ENCODE measurements at regions not wholly inside any gene's neighbourhood (a gene's known extent, or its start where the extent isn't known, plus 50 kb on each side); places are given as distances from the start of the nearest gene placed in this dataset.
"Not testable (repeated sequence)": the region's sequence is repeated elsewhere in the genome, so short reads cannot be mapped to it uniquely, and the experiment has no call there.

GRCh38 chr10:10032991-10033390 lies 984.7 kb upstream of the CELF2 start:
- DNase-seq: no peak

DNA sequence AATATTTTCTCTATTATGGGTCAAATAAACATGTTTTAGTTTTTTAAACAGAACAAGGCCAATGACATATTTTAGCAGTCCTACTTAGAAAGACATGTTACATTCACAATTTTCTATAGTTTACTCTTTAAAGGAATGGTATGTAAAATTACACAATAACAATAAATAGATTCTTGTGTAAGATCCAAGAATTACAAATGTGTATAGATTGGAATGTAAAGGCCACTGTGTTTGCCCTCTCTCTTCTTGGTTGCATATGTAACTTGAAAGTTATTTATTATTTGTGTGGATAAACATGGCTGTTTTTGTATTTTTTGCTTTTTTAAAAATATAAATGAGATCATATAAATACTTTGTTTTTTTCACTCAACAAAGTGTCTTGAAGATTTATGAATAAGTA lies 979.3 kb upstream of the CELF2 start:
- no peak for DNase-seq

DNA sequence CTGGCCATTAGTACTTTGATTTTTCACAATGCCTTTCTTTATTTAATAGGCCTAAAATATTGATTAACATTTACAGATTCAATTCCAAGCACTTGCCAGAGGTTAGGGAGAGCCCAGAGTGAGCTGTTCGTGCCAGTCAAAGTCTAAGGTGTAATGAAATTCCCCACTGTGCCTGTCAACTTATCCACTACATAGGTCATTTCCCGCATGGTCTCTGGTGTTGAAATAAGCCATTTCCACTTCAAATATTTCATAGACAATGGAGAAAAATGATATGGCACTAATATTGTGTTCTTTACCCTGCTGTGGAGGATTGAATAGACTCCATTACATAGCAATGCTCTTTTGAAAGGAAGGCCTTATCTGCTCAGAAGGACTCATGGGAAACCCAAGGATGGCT lies 978.1 kb upstream of the CELF2 start:
- DNase-seq: no peak

GRCh38 chr10:10043083-10043482 lies 974.6 kb upstream of the CELF2 start:
- DNase-seq: no peak

DNA sequence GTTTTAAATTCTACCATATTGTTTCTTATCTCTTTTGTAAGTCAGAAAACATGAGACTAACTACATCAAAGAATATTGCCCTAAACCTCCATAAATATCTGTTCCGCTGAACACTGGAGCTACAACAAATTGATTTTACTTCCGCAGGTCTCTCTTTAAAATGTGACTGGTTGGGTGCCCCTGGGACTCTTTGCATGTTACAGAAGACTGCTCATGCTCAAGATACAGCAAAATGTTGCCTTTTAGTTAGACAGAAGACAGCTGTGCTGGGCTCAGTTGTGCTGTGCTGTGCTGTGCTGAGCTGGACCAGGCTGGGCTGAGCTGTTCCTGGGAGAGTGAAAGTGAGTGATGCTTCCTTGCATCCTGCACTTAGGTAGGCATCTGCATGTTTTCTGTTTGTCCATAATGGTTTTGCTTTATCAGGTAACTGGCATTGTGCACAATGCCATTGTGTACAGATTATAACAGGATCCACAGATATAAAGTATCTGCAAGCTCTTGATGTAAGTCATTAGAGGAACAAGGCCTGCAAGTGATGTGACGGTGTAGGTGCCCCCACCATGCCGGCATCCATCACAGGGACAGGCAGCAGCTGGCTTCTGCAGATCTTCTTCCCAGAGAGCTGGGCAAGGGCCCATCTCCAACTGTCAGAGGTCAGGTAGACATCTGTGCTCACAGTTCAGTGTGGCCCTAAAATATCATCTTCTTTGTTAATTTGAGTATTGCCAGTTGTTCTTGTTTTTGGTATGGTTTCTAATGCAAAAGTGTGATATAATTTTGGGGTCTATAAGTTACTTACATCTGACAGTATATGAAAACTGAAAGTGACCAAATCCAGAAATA lies 972.5 kb upstream of the CELF2 start:
- no peak for DNase-seq

- DNase-seq: no peak
These were observed 972.0 kb upstream of the CELF2 start for GRCh38 chr10:10045765-10046028.

- no peak for DNase-seq
These were observed 970.2 kb upstream of the CELF2 start for GRCh38 chr10:10047426-10047825.

DNA sequence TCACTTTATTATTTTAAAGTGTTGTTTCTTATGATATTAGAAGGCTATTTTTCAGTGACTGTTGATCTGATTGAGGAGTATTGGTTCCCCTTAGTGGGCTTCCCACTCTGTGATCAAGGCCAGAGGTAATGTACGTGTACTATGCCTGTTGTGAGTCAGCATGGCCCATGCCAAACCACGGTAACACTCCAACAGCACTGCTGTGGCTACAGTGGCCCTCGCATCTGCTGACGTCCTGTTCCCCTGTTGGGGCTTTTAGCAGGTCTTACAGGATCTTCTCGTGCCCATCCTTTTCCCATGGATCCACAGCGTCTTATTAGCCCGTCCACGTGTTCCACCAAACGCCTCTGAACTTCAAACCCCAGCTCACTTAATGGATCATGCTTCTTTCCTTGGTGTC lies 964.6 kb upstream of the CELF2 start:
- DNase-seq: no peak

DNA sequence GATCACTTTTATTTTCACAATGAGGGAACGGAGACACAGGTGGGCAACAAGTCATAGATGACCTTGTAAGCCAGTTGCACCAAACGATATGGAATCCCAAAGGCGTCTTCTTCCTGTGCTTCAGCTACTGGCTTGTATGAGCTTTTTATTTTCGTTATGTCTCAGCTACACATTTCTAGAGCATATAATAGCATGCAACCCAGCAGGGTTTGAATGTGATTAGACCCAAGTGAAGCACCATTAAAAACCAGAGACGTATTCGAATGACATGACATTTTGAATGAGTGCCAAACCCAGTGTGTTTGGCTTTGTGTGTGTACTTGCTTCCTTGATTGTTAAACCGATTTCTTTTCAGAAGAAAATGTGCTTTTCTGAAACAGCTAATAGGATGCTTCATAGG lies 963.2 kb upstream of the CELF2 start:
- no peak for DNase-seq

DNA sequence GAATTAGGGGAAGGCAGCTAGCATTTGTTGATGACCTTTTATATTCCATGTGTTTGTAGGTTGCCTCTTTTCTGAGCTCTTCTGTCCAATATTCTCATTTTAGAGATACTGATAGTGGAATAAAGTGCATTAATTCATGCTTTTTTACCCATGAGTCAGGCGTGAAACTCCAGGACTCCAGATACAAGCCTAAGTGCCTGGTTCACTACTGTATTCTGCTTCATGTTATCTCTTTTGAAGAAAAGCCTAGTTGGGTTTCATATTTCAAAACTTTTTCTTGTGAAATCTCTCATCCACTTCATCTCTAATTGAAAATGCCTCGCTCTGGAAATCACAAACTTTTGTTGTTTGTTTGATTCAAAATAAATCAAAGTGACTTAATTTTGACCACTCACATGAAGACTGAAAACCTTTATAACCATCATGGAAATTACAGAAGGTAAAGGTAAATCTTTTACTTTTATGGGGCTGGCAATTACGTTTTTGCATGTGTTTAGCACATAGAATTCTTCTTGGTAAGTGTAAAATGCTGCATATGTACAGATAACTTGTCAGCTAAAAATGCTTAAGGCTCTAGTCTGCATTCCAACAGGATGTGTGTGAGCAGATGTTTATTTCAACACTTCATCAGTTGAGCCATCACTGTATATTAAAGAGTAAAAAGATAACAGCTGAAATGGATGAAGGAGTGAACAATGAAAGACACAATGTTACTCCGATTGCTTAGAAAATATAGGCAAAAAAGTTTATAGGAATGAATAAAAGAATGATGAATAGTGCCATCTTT lies 961.8 kb upstream of the CELF2 start:
- DNase-seq: no peak

DNA sequence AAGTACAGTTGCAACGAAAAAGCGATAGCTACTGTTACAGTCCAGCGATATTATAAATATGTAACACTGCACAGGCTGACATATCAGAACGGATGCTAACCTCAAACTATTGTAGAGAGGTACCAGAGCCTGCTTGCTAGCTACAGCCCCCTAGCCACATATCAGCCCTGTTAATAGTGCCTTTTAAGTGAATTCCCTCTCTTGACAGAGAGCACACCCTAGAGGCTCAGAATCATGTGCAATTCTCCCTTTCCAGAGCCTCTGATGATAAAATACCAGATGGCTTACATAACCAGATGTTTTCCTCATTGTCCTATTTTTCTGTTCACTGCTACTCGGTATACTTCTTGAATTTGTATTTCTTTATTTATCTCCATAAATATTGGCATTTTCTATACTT lies 960.7 kb upstream of the CELF2 start:
- peak; percentile 25 for DNase-seq

DNA sequence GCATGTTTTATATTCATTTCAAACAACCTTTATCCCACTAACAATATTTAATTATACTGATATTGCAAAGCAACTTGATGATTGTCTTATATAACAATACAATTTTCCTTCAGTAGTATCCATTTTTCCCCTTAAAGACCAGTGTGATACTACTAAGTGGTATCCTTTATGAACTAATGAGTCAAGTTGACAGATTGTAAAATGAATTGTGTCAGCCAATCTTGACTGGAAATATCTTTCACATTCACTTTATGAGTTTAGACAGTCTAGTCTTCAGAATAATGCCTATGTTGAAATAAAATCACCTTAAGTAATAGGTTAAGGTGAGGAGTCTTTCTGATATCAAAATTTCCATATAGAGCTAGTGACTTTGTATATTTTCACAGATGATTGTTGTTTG lies 950.0 kb upstream of the CELF2 start:
- DNase-seq: no peak

DNA sequence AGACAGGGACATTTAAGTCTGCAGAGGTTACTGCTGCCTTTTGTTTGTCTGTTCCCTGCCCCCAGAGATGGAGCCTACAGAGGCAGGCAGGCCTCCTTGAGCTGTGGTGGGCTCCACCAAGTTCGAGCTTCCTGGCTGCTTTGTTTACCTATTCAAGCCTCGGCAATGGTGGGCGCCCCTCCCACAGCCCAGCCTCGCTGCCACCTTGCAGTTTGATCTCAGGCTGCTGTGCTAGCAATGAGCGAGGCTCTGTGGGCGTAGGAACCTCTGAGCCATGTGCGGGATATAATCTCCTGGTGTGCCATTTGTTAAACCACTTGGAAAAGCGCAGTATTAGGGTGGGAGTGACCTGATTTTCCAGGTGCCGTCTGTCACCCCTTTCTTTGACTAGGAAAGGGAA lies 942.8 kb upstream of the CELF2 start:
- DNase-seq: not testable (repeated sequence)

GRCh38 chr10:10078446-10078845 lies 939.2 kb upstream of the CELF2 start:
- DNase-seq: no peak

DNA sequence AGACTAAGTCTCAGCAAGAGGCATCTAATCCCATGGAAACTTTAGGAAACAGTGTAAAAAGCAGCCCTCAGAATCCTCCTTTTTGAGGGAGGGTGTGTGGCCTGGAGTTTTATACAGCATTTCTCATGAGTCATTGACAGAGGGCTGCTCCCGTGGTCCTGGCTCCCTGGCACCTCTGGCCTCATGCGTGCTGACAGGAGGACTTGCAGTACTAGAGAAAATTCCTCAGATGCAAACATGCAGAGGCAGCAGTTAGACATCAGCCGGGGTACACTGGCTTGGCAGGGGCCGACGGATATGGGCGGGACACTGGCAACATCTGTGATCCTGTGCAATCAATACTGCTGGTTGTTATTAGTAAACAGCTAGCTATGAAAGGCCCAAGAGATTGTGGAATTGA lies 925.1 kb upstream of the CELF2 start:
- DNase-seq: no peak

GRCh38 chr10:10093021-10093420 lies 924.7 kb upstream of the CELF2 start:
- DNase-seq: no peak

- DNase-seq: no peak
These were observed 923.0 kb upstream of the CELF2 start for GRCh38 chr10:10094691-10095090.

- no peak for DNase-seq
These were observed 921.4 kb upstream of the CELF2 start for GRCh38 chr10:10096296-10096695.

DNA sequence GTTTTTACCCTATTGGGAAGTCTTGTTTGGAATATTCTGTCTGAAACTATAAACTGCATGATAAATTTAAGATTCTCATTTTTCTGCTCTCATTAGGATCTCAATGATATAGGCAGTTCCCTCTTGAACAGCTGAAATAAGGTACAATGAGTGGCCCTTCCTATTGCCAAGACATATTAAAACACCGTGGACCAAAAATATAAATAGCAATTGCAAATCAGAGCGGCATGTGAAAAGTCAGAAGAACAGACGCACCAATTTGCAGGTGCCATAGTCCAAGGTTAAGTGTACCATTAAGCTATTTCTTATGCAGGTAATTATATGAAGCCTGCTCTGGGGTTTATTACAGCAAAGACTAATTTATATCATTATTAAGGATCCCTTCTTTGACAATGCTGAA lies 920.8 kb upstream of the CELF2 start:
- DNase-seq: no peak

GRCh38 chr10:10101106-10101505 lies 916.6 kb upstream of the CELF2 start:
- no peak for DNase-seq

DNA sequence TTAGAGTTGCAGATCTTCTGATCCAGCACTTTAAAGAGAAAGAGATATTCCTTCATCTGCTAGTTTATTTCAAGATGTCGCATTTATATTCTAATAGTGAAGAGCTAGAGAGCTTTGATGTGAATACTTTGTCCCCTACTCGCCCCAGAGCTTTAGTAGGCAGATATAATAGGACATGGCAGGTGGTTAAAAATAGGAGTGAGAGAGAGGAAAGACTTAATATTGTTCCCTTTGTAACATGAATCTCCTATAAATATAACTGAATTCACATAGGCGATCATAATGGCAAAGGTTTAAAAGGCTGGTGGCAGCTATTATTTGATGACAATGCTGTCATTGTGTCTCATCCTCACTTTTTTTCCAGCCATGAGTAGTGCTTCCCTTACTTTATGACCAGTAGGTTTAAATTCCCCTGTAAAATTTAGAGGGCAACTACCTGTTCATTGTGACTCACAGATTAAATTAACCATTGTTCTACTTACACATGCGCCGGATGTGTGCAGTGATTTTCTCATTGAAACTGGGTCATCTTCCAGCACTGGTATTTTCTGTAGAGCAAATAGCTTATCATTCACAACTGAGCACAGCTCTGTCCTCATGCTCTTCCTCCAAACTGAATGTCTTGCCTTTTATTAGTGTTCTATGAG lies 906.7 kb upstream of the CELF2 start:
- no peak for DNase-seq

GRCh38 chr10:10118131-10118530 lies 899.5 kb upstream of the CELF2 start:
- DNase-seq: no peak

DNA sequence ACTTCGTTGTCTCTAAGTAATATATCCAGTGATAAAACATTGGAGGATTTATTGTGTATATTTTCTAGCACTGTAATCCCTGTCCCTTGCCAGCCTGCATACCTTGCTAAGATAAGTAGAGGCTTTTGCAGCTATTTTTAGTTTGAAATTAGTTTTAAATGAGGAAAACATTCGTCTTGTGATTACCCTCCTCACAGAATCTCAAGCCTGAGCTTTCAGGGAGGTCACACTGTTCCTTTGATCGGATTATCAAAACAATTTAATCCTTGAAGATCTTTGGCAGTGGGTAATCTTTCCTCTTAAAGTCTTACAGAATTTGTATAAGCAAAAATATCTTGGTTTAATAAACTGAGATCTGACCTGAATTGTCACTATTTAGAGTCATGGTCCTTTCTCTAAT lies 897.0 kb upstream of the CELF2 start:
- no peak for DNase-seq

Measured in muscle of arm (tissue), 1 donor.